Panc1 (cell line): ENCODE measurements at regions not wholly inside any gene's neighbourhood (a gene's known extent, or its start where the extent isn't known, plus 50 kb on each side); places are given as distances from the start of the nearest gene placed in this dataset.

ENCODE experiments used
- TF ChIP-seq, protein P1 (sequence below): fragments of 450-650 bp; IDR thresholded peaks from 2 replicates; pipeline ENCODE4 v1.5.1; 2017; ENCODE audit warnings: mild to moderate bottlenecking
- TF ChIP-seq, protein P2 (sequence below), 2 experiments: IDR thresholded peaks; 2 replicates each; pipeline ENCODE4 v1.6.1; 2011 to 2012; ENCODE audit warnings: low read depth in 2 of 2, control low read depth in 1 of 2, low read length in 1 of 2, mild to moderate bottlenecking in 1 of 2, moderate library complexity in 1 of 2; ENCODE audit not compliant: insufficient read depth in 1 of 2

- TF ChIP-seq, protein P1, sequence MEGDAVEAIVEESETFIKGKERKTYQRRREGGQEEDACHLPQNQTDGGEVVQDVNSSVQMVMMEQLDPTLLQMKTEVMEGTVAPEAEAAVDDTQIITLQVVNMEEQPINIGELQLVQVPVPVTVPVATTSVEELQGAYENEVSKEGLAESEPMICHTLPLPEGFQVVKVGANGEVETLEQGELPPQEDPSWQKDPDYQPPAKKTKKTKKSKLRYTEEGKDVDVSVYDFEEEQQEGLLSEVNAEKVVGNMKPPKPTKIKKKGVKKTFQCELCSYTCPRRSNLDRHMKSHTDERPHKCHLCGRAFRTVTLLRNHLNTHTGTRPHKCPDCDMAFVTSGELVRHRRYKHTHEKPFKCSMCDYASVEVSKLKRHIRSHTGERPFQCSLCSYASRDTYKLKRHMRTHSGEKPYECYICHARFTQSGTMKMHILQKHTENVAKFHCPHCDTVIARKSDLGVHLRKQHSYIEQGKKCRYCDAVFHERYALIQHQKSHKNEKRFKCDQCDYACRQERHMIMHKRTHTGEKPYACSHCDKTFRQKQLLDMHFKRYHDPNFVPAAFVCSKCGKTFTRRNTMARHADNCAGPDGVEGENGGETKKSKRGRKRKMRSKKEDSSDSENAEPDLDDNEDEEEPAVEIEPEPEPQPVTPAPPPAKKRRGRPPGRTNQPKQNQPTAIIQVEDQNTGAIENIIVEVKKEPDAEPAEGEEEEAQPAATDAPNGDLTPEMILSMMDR = peak; percentile 41; the same call in 1 of the 2 replicates
- TF ChIP-seq, protein P2, sequence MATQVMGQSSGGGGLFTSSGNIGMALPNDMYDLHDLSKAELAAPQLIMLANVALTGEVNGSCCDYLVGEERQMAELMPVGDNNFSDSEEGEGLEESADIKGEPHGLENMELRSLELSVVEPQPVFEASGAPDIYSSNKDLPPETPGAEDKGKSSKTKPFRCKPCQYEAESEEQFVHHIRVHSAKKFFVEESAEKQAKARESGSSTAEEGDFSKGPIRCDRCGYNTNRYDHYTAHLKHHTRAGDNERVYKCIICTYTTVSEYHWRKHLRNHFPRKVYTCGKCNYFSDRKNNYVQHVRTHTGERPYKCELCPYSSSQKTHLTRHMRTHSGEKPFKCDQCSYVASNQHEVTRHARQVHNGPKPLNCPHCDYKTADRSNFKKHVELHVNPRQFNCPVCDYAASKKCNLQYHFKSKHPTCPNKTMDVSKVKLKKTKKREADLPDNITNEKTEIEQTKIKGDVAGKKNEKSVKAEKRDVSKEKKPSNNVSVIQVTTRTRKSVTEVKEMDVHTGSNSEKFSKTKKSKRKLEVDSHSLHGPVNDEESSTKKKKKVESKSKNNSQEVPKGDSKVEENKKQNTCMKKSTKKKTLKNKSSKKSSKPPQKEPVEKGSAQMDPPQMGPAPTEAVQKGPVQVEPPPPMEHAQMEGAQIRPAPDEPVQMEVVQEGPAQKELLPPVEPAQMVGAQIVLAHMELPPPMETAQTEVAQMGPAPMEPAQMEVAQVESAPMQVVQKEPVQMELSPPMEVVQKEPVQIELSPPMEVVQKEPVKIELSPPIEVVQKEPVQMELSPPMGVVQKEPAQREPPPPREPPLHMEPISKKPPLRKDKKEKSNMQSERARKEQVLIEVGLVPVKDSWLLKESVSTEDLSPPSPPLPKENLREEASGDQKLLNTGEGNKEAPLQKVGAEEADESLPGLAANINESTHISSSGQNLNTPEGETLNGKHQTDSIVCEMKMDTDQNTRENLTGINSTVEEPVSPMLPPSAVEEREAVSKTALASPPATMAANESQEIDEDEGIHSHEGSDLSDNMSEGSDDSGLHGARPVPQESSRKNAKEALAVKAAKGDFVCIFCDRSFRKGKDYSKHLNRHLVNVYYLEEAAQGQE (IDR thresholded peaks at IDR 0.05; ENCODE audit: insufficient read depth in 1 of 2, low read depth in 2 of 2, low read length in 1 of 2) = no peak
Measured at GRCh38 chr6:95364016-95364604, 213.2 kb upstream of the MANEA start.
